SK-N-SH (cell line): ENCODE measurements at regions not wholly inside any gene's neighbourhood (a gene's known extent, or its start where the extent isn't known, plus 50 kb on each side); places are given as distances from the start of the nearest gene placed in this dataset.

ENCODE experiments used
- FOXJ3 ChIP-seq: sonication (generic); formaldehyde crosslinking; IDR thresholded peaks from 2 replicates; pipeline ENCODE4 v1.5.1; 2020; ENCODE audit warnings: mild to moderate bottlenecking, missing genetic modification reagents
- POLR2AphosphoS5 ChIP-seq: IDR thresholded peaks from 2 replicates; pipeline ENCODE4 v1.6.1; 2012; ENCODE audit warnings: low read depth, low read length
- RCOR1 ChIP-seq: fragments of 150-350 bp; IDR thresholded peaks from 2 replicates; pipeline ENCODE4 v1.6.1; 2017; ENCODE audit warnings: antibody characterized with exemption, low read length
- TF ChIP-seq, protein P1 (sequence below): fragments of 200-600 bp; sonication (generic); IDR thresholded peaks from 2 replicates; pipeline ENCODE4 v1.6.1; 2017; ENCODE audit warnings: antibody characterized with exemption, mild to moderate bottlenecking, moderate library complexity
- TF ChIP-seq, protein P2 (sequence below): IDR thresholded peaks from 2 replicates; pipeline ENCODE4; 2012
- TF ChIP-seq, protein P3 (sequence below): IDR thresholded peaks from 2 replicates; pipeline ENCODE4 v1.4.0; 2012; ENCODE audit warnings: low read depth, borderline replicate concordance

DNA sequence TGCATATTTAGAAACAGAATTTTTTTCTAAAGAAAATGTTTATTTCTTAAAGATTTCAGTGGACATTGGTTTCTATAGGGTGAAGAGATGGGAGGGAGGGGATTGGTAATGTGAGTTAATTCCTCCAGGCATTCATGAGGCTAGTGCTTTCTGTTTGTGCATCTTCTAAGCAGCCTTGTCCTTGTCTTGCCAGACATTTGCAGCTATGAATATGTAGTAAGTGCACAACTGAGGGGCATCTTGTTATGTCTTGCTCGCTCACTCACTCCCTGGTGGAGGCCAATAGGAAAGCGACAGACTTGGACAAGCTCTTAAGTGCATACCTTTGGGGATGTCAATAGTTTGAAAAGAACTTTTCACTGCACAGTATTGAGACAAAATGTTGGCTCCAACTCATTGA is 92.5 kb upstream of the ATP10A start:
- TF ChIP-seq RCOR1, result no peak
- TF ChIP-seq FOXJ3, result no peak
- TF ChIP-seq, protein P1, sequence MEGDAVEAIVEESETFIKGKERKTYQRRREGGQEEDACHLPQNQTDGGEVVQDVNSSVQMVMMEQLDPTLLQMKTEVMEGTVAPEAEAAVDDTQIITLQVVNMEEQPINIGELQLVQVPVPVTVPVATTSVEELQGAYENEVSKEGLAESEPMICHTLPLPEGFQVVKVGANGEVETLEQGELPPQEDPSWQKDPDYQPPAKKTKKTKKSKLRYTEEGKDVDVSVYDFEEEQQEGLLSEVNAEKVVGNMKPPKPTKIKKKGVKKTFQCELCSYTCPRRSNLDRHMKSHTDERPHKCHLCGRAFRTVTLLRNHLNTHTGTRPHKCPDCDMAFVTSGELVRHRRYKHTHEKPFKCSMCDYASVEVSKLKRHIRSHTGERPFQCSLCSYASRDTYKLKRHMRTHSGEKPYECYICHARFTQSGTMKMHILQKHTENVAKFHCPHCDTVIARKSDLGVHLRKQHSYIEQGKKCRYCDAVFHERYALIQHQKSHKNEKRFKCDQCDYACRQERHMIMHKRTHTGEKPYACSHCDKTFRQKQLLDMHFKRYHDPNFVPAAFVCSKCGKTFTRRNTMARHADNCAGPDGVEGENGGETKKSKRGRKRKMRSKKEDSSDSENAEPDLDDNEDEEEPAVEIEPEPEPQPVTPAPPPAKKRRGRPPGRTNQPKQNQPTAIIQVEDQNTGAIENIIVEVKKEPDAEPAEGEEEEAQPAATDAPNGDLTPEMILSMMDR, result no peak
- no peak for TF ChIP-seq POLR2AphosphoS5
- TF ChIP-seq, protein P2, sequence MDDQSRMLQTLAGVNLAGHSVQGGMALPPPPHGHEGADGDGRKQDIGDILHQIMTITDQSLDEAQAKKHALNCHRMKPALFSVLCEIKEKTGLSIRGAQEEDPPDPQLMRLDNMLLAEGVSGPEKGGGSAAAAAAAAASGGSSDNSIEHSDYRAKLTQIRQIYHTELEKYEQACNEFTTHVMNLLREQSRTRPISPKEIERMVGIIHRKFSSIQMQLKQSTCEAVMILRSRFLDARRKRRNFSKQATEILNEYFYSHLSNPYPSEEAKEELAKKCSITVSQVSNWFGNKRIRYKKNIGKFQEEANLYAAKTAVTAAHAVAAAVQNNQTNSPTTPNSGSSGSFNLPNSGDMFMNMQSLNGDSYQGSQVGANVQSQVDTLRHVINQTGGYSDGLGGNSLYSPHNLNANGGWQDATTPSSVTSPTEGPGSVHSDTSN, result no peak
- TF ChIP-seq, protein P3, sequence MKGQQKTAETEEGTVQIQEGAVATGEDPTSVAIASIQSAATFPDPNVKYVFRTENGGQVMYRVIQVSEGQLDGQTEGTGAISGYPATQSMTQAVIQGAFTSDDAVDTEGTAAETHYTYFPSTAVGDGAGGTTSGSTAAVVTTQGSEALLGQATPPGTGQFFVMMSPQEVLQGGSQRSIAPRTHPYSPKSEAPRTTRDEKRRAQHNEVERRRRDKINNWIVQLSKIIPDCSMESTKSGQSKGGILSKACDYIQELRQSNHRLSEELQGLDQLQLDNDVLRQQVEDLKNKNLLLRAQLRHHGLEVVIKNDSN, result no peak
